ENCODE measurements at regions not wholly inside any gene's neighbourhood (a gene's known extent, or its start where the extent isn't known, plus 50 kb on each side); places are given as distances from the start of the nearest gene placed in this dataset.

DNA sequence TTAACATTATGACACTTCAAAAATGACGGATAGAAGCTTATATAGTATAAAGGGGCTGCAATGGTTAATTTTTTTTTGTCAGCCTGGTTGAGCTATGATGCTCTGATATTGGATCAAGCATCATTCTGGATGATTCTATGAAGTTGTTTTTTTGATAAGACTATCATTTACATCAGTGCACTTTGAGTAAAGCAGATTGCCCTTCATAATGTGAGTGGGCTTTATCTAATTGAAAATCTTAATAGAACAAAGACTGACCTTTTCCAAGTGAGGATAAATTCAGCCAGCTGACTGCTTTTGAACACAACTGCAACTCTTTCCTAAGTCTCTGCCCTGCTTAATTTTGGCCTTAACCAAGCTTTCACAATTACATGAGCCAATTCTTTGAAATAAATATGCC is 1476.2 kb downstream of the NCAM2 start:
- TF ChIP-seq POLR2A (IDR thresholded peaks at IDR 0.05; ENCODE audit: low read length) = no peak
- TF ChIP-seq GATA1 (IDR thresholded peaks at IDR 0.05; ENCODE audit: low read depth, low read length) = no peak
